Keratinocyte (primary cell): ENCODE measurements at regions not wholly inside any gene's neighbourhood (a gene's known extent, or its start where the extent isn't known, plus 50 kb on each side); places are given as distances from the start of the nearest gene placed in this dataset.

Experiments used
- DNase-seq: peaks from one replicate; pipeline ENCODE4 v3.0.0-alpha.2; 2011; ENCODE audit warnings: low read depth, missing footprints, low spot score
- FAIRE-seq: peaks from 2 replicates; lab custom pipeline; 2011; peaks lifted over from hg19 to GRCh38; lab: Jason Lieb, UNC
- H2AFZ ChIP-seq: 2 replicates; pipeline ENCODE4 v1.6.0; 2012; ENCODE audit warnings: low read length, control low read depth, inconsistent platforms; ENCODE audit not compliant: control insufficient read depth
- H3K27ac ChIP-seq: 2 replicates; pipeline ENCODE4 v1.5.1; 2011; ENCODE audit warnings: low read length; ENCODE audit not compliant: control insufficient read depth, insufficient read depth
- H3K27me3 ChIP-seq: 3 replicates; pipeline ENCODE4 v1.6.0; 2011; ENCODE audit warnings: low read length; ENCODE audit not compliant: control insufficient read depth, insufficient read depth; ENCODE audit errors: extremely low read depth
- H3K36me3 ChIP-seq, 2 experiments: 2 replicates in 1 of 2; 3 replicates in 1 of 2; pipeline ENCODE4 v1.5.1; 2011; ENCODE audit warnings: low read length in 2 of 2, mild to moderate bottlenecking in 1 of 2; ENCODE audit not compliant: control insufficient read depth in 2 of 2, insufficient read depth in 2 of 2; ENCODE audit errors: extremely low read depth in 1 of 2
- H3K4me1 ChIP-seq: 3 replicates; pipeline ENCODE4 v1.5.1; 2011; ENCODE audit warnings: low read length; ENCODE audit not compliant: control insufficient read depth, insufficient read depth; ENCODE audit errors: extremely low read depth
- H3K4me2 ChIP-seq: 3 replicates; pipeline ENCODE4 v1.6.0; 2011; ENCODE audit warnings: low read depth, low read length; ENCODE audit not compliant: control insufficient read depth, insufficient read depth; ENCODE audit errors: extremely low read depth
- H3K4me3 ChIP-seq, 3 experiments: fragments of 200-600 bp in 1 of 3; sonication (generic) in 1 of 3; 2 replicates in 2 of 3; 3 replicates in 1 of 3; pipeline ENCODE4 v1.5.1; 2011 to 2016; ENCODE audit warnings: low read length in 3 of 3, mild to moderate bottlenecking in 3 of 3, control low read depth in 2 of 3, inconsistent platforms in 1 of 3, low read depth in 1 of 3, mixed read lengths in 1 of 3, mixed run types in 1 of 3, moderate library complexity in 1 of 3; ENCODE audit not compliant: control insufficient read depth in 2 of 3, insufficient read depth in 2 of 3; ENCODE audit errors: extremely low read depth in 1 of 3
- H3K79me2 ChIP-seq: 2 replicates; pipeline ENCODE4 v1.6.0; 2012; ENCODE audit warnings: low read length; ENCODE audit not compliant: control insufficient read depth, insufficient read depth
- H3K9ac ChIP-seq: 3 replicates; pipeline ENCODE4 v1.6.0; 2011; ENCODE audit warnings: low read length; ENCODE audit not compliant: control insufficient read depth, insufficient read depth; ENCODE audit errors: extremely low read depth
- H3K9me1 ChIP-seq: 3 replicates; pipeline ENCODE4 v1.6.0; 2011; ENCODE audit warnings: low read length; ENCODE audit not compliant: control insufficient read depth, insufficient read depth; ENCODE audit errors: extremely low read depth
- H3K9me3 ChIP-seq: 2 replicates; pipeline ENCODE4 v1.5.1; 2012; ENCODE audit warnings: low read depth, low read length; ENCODE audit not compliant: control insufficient read depth
- H4K20me1 ChIP-seq: 3 replicates; pipeline ENCODE4 v1.6.0; 2011; ENCODE audit warnings: low read length; ENCODE audit not compliant: control insufficient read depth, insufficient read depth; ENCODE audit errors: extremely low read depth
- EZH2 ChIP-seq: IDR thresholded peaks from one replicate; pipeline ENCODE4 v1.6.1; 2012; ENCODE audit warnings: inconsistent platforms, mild to moderate bottlenecking, low read length, moderate library complexity
- dilution Hi-C: fragments of 300-500 bp; cut with MboI; formaldehyde crosslinking; loops from one replicate; pipeline ENCODE4 v1.7.0; 2020; ENCODE audit warnings: low sequenced_read_pairs; ENCODE audit not compliant: extremely low pct_ligation_motif_present
- TF ChIP-seq, protein P1 (sequence below), 3 experiments: IDR thresholded peaks in 1 of 3; conservative IDR thresholded peaks in 1 of 3; optimal IDR thresholded peaks in 1 of 3; 2 replicates in 2 of 3; 3 replicates in 1 of 3; pipeline versions ENCODE3 to v1.5.1; 2011; ENCODE audit warnings: low read length in 3 of 3, mild to moderate bottlenecking in 3 of 3, moderate library complexity in 2 of 3, control low read depth in 1 of 3, inconsistent platforms in 1 of 3; ENCODE audit not compliant: insufficient read depth in 2 of 3; ENCODE audit errors: extremely low read depth in 1 of 3

DNA sequence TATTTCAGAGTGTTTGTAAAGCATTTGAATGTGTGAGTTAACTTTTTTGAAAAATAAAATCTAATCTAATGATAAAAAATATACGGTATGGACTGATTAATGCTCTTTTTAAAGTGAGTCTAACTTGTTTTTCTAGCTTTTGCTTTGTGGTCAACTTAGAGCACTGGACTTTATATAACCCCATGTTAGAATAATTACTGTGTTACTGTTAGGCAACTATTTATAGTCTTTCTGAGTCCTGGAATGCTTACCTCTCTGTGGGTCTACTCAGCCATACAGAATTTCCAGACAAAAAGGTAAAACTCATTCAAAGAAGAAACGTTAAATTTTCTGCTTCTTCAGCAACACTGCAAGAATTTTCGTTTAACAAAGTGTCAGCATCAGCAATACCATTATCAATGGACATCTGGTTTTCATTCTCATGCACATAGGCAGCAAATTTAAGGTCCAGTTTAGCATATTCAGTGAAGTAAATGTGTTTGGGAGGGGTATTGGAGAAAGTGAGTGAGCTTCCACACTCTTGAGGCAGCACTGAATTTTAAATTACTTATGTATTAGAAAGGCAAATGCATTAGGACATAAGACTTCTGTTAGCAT lies 664.7 kb upstream of the NEGR1 start:
- Histone ChIP-seq H2AFZ (no peak overlapping the region), H3K4me3 (no peak overlapping the region), H3K4me1 (no peaks in the 10 kb centered on the region), H3K79me2 (no peaks in the 10 kb centered on the region), H4K20me1 (no peaks in the 10 kb centered on the region), H3K9me3 (no peaks in the 10 kb centered on the region), H3K27me3 (no peaks in the 10 kb centered on the region), H3K9ac (no peak overlapping the region), H3K36me3 (no peaks in the 10 kb centered on the region), H3K9me1 (no peaks in the 10 kb centered on the region), H3K27ac (no peak overlapping the region), H3K4me2 (no peak overlapping the region)
- TF ChIP-seq, protein P1, sequence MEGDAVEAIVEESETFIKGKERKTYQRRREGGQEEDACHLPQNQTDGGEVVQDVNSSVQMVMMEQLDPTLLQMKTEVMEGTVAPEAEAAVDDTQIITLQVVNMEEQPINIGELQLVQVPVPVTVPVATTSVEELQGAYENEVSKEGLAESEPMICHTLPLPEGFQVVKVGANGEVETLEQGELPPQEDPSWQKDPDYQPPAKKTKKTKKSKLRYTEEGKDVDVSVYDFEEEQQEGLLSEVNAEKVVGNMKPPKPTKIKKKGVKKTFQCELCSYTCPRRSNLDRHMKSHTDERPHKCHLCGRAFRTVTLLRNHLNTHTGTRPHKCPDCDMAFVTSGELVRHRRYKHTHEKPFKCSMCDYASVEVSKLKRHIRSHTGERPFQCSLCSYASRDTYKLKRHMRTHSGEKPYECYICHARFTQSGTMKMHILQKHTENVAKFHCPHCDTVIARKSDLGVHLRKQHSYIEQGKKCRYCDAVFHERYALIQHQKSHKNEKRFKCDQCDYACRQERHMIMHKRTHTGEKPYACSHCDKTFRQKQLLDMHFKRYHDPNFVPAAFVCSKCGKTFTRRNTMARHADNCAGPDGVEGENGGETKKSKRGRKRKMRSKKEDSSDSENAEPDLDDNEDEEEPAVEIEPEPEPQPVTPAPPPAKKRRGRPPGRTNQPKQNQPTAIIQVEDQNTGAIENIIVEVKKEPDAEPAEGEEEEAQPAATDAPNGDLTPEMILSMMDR (optimal IDR thresholded peaks at IDR 0.05 in 1 of 3, IDR thresholded peaks at IDR 0.05 in 1 of 3, conservative IDR thresholded peaks at IDR 0.05 in 1 of 3; ENCODE audit: extremely low read depth in 1 of 3, insufficient read depth in 2 of 3, low read length in 3 of 3) = no peak
- no peak for TF ChIP-seq EZH2
- DNase-seq = no peak
- FAIRE-seq = no peak
- dilution Hi-C loops = no loop called here

- no peak overlapping the region for H2AFZ ChIP-seq
- dilution Hi-C loops = no loop called here
These were observed 659.7 kb upstream of the NEGR1 start for GRCh38 chr1:72942008-72942407.

More at GRCh38 chr1:72942008-72942407, 659.7 kb upstream of the NEGR1 start:
- Histone ChIP-seq H3K79me2 (no peaks in the 10 kb centered on the region), H3K4me3 (no peak overlapping the region), H3K27me3 (no peaks in the 10 kb centered on the region), H3K4me2 (no peak overlapping the region), H3K27ac (no peak overlapping the region), H3K9me3 (no peaks in the 10 kb centered on the region), H4K20me1 (no peaks in the 10 kb centered on the region), H3K4me1 (no peaks in the 10 kb centered on the region), H3K9ac (no peak overlapping the region), H3K36me3 (no peaks in the 10 kb centered on the region), H3K9me1 (no peaks in the 10 kb centered on the region)
- no peak for DNase-seq
- TF ChIP-seq, protein P1 (optimal IDR thresholded peaks at IDR 0.05 in 1 of 3, IDR thresholded peaks at IDR 0.05 in 1 of 3, conservative IDR thresholded peaks at IDR 0.05 in 1 of 3; ENCODE audit: extremely low read depth in 1 of 3, insufficient read depth in 2 of 3, low read length in 3 of 3) = no peak
- no peak for TF ChIP-seq EZH2
- no peak for FAIRE-seq
